ENCODE measurements at regions not wholly inside any gene's neighbourhood (a gene's known extent, or its start where the extent isn't known, plus 50 kb on each side); places are given as distances from the start of the nearest gene placed in this dataset.

DNA sequence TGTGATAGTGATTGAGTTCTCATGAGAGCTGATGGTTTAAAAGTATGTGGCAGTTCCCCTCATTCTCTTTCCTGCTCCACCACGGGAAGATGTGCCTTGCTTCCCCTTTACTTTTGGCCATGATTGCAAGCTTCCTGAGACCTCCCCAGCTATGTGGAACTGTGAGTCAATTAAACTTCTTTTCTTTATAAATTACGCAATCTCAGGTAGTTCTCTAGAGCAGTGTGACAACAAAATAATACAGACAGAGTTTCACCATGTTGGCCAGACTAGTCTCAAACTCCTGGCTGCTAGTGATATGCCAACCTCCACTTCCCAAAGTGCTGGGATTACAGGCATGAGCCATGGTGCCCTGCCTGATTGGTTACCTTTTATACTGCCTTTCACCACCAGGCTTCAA lies 755.2 kb downstream of the METTL15 start:
- no peak for DNase-seq

DNA sequence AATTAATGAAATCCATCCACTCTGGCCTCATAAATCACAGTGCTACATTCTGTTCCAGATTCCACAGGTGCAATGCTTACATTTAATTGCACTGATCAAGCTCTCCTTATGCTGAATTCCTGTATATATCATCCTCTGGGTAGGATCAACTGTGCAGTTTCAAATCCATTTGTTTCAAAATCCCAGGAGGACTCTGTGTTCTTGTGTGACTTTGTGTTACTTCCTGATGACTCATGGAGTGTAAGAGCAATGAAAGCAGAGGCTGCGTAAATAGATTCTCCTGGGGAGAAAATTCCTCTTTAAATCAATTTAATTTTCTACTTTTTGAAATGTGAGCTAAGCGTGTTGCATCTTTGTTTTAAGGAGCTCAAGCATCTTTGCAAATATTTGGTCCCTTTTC lies 752.7 kb downstream of the METTL15 start:
- DNase-seq, result no peak

- DNase-seq, result no peak
Measured at GRCh38 chr11:28858076-28858475, 749.9 kb downstream of the METTL15 start.

DNA sequence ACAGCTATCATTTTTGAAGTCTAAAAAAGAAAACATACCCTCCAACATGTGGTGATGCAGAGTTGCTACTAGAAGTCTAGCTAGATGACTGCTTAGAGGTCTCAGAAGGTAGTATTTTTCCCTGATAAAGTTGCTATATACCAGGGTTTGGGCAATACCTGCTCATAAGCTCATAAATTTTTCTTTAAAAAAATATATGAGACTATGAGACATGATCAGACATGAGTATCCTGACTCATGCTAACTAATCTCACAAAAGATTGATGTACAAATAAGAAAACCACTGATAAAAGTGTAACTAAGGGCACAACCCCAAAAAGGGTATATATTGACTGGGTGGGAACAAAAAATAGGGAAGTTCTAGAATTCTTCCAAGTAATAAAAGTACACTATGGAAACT lies 740.9 kb downstream of the METTL15 start:
- no peak for DNase-seq

- no peak for DNase-seq
Measured at GRCh38 chr11:28842716-28843115, 734.5 kb downstream of the METTL15 start.

- no peak for DNase-seq
Measured at GRCh38 chr11:28838741-28839140, 730.6 kb downstream of the METTL15 start.

GRCh38 chr11:28837599-28837998 lies 729.4 kb downstream of the METTL15 start:
- DNase-seq, result no peak

- DNase-seq, result no peak
Measured at GRCh38 chr11:28836285-28837081, 728.3 kb downstream of the METTL15 start.

DNA sequence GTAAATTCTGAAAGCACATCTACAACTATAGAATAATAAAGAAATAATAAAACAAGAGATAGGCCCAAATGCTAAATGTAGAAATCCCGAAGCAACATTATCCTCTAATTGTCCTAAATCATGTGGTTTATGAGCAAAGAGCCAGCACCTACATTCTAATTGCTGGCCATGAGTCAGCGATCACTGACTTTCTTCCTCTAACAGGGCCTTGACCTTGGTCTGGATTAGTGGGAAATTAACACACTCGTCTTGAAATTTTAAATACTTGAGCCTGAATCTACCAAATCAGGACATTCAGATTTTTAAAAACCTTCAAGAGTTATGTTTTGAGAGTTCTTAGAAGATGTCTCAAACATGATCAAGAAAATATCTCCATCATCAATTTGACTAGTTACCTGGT lies 727.6 kb downstream of the METTL15 start:
- no peak for DNase-seq

DNA sequence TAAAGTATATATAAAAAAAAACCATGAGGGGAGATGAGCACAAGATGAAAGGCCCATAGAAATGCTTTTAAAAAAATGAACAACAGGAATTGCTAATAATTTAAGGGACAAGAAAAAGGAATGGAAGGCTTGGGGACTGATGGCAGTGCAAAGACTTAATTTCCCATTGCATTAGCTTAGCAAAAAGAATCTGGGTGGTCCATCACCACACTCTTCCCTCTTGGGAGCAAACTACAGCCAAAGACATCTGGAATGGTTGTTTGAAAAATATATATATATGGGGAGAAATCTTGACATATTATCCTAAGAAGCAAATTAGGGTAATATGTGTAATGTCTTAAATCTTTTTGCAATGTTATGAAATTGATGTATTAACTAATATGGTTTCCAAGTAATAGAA lies 727.1 kb downstream of the METTL15 start:
- no peak for DNase-seq

GRCh38 chr11:28834877-28835276 lies 726.7 kb downstream of the METTL15 start:
- DNase-seq, result no peak

DNA sequence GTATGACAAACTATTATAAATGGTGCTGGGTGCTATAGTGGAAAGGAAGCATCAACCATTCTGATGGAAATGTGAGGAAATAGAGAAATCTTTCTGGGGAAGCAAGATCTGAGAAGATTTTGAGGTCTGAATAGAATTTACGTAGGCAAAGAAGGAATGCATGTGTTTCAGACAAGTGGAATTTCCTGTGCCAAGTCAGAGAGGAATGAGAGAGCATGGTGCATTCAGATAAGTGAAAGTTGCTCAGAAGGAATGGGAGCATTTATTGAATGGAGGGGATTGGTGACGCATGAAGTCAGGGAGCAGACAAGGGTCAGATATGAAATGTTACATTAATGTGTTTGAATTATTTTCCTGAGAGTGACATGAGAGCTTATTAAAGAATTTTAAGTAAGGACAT lies 725.5 kb downstream of the METTL15 start:
- no peak for DNase-seq

GRCh38 chr11:28833169-28833568 lies 725.0 kb downstream of the METTL15 start:
- no peak for DNase-seq

GRCh38 chr11:28826807-28827206 lies 718.6 kb downstream of the METTL15 start:
- no peak for DNase-seq

- no peak for DNase-seq
Measured at GRCh38 chr11:28822576-28822975, 714.4 kb downstream of the METTL15 start.

DNA sequence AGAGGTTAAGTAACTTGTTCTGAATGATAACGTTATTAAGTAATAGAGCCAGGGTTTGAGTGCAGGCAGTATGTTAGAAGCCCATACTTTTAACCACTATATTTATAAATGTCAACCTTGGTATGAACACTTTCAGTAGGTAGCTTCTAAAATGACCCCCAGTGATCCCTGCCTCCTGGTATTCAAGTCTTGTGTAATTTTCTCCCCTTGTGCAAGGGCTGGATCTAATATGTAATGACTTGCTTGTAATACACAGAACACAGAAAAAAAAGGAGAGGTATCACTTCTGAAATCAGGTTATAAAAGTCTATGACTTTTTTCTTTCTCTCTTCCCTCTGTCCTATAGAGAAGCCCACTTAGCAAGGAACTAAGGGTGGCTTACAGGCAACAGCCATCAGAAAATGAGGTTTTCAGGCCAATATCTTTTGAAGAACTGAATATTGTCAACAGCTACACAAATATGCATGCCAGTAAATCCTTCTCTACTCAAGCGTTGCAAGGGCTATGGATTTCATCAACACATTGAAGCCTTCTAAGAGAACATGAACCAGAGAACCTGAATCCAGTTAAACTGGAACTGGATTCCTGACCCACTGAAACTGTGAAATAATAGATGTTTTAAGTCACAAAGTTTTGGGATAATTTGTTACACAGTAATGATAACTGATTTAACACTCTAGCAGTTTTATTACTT lies 712.3 kb downstream of the METTL15 start:
- no peak for DNase-seq

GRCh38 chr11:28819741-28820140 lies 711.6 kb downstream of the METTL15 start:
- DNase-seq, result no peak

GRCh38 chr11:28815110-28815509 lies 706.9 kb downstream of the METTL15 start:
- no peak for DNase-seq

DNA sequence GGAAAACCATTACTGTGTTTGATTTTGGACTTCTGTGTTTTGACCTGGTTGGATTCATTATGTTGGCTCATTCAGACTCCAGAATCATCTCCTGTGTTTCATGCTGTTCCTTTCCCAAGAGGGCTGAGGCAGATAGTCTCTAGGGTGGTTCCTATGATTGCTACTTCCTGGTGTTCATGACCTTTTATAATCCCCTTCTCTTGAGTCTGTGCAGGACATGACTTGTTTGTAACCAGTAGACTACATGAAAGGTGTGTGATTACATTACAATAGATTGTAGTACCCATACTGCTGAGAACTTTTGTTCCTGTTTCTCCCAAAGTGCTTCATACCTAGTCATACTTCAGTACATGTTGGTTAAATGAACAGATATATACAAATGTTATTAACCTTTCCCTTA lies 700.6 kb downstream of the METTL15 start:
- DNase-seq, result no peak

GRCh38 chr11:28799316-28799715 lies 691.1 kb downstream of the METTL15 start:
- DNase-seq, result no peak

DNA sequence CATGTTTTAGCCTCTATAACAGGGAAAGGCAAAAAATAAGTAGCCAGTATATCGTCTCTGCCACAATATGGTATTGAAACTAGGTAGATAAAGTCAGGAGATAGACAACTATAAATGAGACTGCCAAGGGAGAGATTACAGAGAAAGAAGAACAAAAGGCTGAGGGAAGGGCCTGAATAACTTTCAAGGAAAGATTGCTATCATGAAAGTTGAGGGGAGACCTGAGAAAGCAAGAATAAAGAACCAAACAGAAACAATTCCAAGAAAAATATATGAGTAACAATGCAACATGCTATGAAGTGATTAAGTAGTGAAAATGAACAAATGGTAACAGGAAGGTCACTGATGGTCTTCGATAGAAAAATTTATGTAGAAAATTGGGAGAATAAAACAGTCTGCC lies 690.1 kb downstream of the METTL15 start:
- DNase-seq, result no peak

GRCh38 chr11:28797536-28797935 lies 689.3 kb downstream of the METTL15 start:
- no peak for DNase-seq

GRCh38 chr11:28794405-28794804 lies 686.2 kb downstream of the METTL15 start:
- DNase-seq, result no peak

GRCh38 chr11:28793282-28793738 lies 685.1 kb downstream of the METTL15 start:
- no peak for DNase-seq

DNA sequence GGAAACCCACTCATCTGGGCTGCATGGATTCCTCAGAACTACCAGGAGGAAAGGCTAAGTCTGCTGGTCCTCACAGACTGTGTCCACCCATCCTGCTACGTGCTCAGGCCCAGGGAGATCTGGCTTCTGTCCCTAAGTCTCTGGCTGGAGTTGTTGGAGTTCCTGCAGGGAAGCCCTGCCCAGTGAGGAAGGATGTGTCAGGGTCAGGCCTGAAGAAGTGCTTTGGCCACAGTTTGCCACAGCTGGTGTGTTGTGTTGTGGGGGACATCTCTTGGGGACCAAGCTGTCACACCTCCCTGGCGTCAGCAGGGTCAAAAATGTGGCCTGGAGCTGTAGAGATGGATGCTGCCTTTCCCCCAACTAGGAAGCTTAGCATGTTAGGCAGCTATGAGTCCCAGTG lies 684.7 kb downstream of the METTL15 start:
- DNase-seq, result no peak
